Kidney capillary endothelial cell (primary cell): ENCODE measurements at regions not wholly inside any gene's neighbourhood (a gene's known extent, or its start where the extent isn't known, plus 50 kb on each side); places are given as distances from the start of the nearest gene placed in this dataset.

Experiments used
- DNase-seq: peaks from one replicate; pipeline ENCODE4 v3.0.0-alpha.2; 2018; ENCODE audit warnings: low spot score

- DNase-seq = peak; percentile 93
Observed at GRCh38 chr11:19595840-19596751, 116.5 kb upstream of the NAV2 start.

- no peak for DNase-seq
Observed at GRCh38 chr11:19595499-19595839, 117.2 kb upstream of the NAV2 start.

- DNase-seq = no peak
Observed at GRCh38 chr11:19594326-19594725, 118.3 kb upstream of the NAV2 start.

- no peak for DNase-seq
Observed at GRCh38 chr11:19592842-19593241, 119.8 kb upstream of the NAV2 start.

- no peak for DNase-seq
Observed at GRCh38 chr11:19589567-19590260, 122.9 kb upstream of the NAV2 start.

GRCh38 chr11:19587979-19588378, 124.7 kb upstream of the NAV2 start:
- DNase-seq = no peak

GRCh38 chr11:19580646-19581045, 132.0 kb upstream of the NAV2 start:
- DNase-seq = no peak

GRCh38 chr11:19579957-19580356, 132.7 kb upstream of the NAV2 start:
- DNase-seq = no peak

- DNase-seq = no peak
Observed at GRCh38 chr11:19578871-19579270, 133.8 kb upstream of the NAV2 start.

- DNase-seq = peak; percentile 78
Observed at GRCh38 chr11:19577976-19578619, 134.5 kb upstream of the NAV2 start.

GRCh38 chr11:19577391-19577975, 135.2 kb upstream of the NAV2 start:
- peak; percentile 60 for DNase-seq

GRCh38 chr11:19576903-19577302, 135.7 kb upstream of the NAV2 start:
- DNase-seq = no peak

GRCh38 chr11:19576054-19576453, 136.6 kb upstream of the NAV2 start:
- DNase-seq = no peak

- DNase-seq = no peak
Observed at GRCh38 chr11:19574916-19575315, 137.7 kb upstream of the NAV2 start.

GRCh38 chr11:19573666-19574065, 139.0 kb upstream of the NAV2 start:
- DNase-seq = no peak

GRCh38 chr11:19571906-19572305, 140.7 kb upstream of the NAV2 start:
- DNase-seq = no peak

- no peak for DNase-seq
Observed at GRCh38 chr11:19570889-19571288, 141.7 kb upstream of the NAV2 start.

- DNase-seq = no peak
Observed at GRCh38 chr11:19567996-19568395, 144.6 kb upstream of the NAV2 start.

GRCh38 chr11:19566583-19567379, 145.9 kb upstream of the NAV2 start:
- DNase-seq = no peak

GRCh38 chr11:19565639-19566038, 147.0 kb upstream of the NAV2 start:
- DNase-seq = no peak

- no peak for DNase-seq
Observed at GRCh38 chr11:19562156-19562555, 150.5 kb upstream of the NAV2 start.

GRCh38 chr11:19561011-19561410, 151.6 kb upstream of the NAV2 start:
- peak; percentile 71 for DNase-seq
